Gastroesophageal sphincter (tissue), 3 donors: ENCODE measurements at regions not wholly inside any gene's neighbourhood (a gene's known extent, or its start where the extent isn't known, plus 50 kb on each side); places are given as distances from the start of the nearest gene placed in this dataset.

Source experiments
- CTCF ChIP-seq, 4 experiments: fragments of 200-600 bp in 2 of 4; fragments of 450-650 bp in 2 of 4; sonication (generic) in 1 of 4; IDR thresholded peaks; one replicate each; pipeline ENCODE4 v1.5.1; 2017 to 2019; ENCODE audit warnings: antibody characterized with exemption in 4 of 4, mild to moderate bottlenecking in 2 of 4, moderate library complexity in 2 of 4
- EP300 ChIP-seq: sonication (generic); formaldehyde crosslinking; IDR thresholded peaks from one replicate; pipeline ENCODE4 v1.6.1; 2017; ENCODE audit warnings: antibody characterized with exemption, mild to moderate bottlenecking
- POLR2A ChIP-seq, 2 donors: fragments of 450-650 bp; IDR thresholded peaks; one replicate each; pipeline ENCODE4 v1.6.1; 2017; ENCODE audit warnings: antibody characterized with exemption in 2 of 2, mild to moderate bottlenecking in 2 of 2, moderate library complexity in 1 of 2
- POLR2AphosphoS5 ChIP-seq: sonication (generic); formaldehyde crosslinking; IDR thresholded peaks from one replicate; pipeline ENCODE4 v1.6.1; 2017; ENCODE audit warnings: antibody characterized with exemption

DNA sequence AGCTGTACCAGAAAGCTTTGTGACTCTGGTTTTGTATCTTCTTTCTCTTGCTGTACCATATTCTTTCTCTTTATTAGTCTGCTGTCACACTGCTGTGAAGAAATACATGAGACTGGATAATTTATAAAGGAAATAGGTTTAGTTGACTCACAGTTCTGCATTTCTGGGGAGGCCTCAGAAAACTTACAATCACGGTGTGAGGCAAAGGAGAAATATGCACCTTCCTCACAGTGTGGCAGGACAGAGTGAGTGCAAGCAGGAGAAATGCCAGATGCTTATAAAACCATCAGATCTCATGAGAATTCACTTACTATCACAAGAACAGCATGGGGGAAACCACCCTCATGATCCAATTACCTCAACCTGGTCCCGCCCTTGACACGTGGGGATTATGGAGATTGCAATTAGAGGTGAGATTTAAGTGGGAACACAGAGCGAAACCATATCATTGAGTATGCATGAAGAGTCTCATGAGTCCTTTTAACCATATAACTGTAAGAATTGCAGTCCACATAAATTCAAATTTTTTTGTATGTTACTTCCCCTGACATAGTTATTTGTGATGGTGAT, 67.4 kb upstream of the INPP4B start:
- TF ChIP-seq POLR2AphosphoS5 (no peak), CTCF (IDR thresholded peaks at IDR 0.05) (no peak), POLR2A (IDR thresholded peaks at IDR 0.05) (no peak), EP300 (no peak)
